ENCODE measurements at regions not wholly inside any gene's neighbourhood (a gene's known extent, or its start where the extent isn't known, plus 50 kb on each side); places are given as distances from the start of the nearest gene placed in this dataset.

DNA sequence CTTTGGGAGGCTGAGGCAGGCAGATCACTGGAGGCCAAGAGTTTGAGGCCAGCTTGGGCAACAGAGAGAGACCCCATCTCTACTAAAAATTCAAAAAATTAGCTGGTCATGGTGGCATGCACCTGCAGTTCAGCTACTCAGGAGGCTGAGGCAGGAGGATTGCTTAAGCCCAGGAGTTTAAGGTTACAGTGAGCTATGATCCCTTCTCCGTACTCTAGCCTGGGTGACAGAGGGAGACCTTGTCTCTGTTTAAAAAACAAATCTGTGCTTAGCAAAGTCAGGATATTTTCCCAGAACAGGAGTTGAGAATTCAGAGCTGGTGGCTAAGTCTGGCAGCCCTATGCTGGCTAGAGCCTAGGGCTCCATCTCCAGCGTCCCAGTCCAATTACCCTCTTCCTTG, 142.9 kb upstream of the PZP start:
- TF ChIP-seq CBX5 (CRISPR knock-in tag; IDR thresholded peaks at IDR 0.05; ENCODE audit: borderline replicate concordance) = no peak
- TF ChIP-seq, protein P1, sequence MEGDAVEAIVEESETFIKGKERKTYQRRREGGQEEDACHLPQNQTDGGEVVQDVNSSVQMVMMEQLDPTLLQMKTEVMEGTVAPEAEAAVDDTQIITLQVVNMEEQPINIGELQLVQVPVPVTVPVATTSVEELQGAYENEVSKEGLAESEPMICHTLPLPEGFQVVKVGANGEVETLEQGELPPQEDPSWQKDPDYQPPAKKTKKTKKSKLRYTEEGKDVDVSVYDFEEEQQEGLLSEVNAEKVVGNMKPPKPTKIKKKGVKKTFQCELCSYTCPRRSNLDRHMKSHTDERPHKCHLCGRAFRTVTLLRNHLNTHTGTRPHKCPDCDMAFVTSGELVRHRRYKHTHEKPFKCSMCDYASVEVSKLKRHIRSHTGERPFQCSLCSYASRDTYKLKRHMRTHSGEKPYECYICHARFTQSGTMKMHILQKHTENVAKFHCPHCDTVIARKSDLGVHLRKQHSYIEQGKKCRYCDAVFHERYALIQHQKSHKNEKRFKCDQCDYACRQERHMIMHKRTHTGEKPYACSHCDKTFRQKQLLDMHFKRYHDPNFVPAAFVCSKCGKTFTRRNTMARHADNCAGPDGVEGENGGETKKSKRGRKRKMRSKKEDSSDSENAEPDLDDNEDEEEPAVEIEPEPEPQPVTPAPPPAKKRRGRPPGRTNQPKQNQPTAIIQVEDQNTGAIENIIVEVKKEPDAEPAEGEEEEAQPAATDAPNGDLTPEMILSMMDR (CRISPR knock-in tag; IDR thresholded peaks at IDR 0.05) = no peak
- no peak for TF ChIP-seq PLRG1 (conservative IDR thresholded peaks at IDR 0.05)
- no peak for TF ChIP-seq DNMT3B (CRISPR knock-in tag; conservative IDR thresholded peaks at IDR 0.05)
- no peak for TF ChIP-seq POLR2A (IDR thresholded peaks at IDR 0.05; ENCODE audit: insufficient read depth in 1 of 2, low read depth in 2 of 2, low read length in 2 of 2)
- no peak for TF ChIP-seq ZFP36L2 (CRISPR knock-in tag; IDR thresholded peaks at IDR 0.05)
- no peak for TF ChIP-seq NCOR1 (IDR thresholded peaks at IDR 0.05; ENCODE audit: borderline replicate concordance, low read length)
- no peak for TF ChIP-seq CREB1 (IDR thresholded peaks at IDR 0.05)
- no peak for TF ChIP-seq CREB1 (CRISPR knock-in tag; IDR thresholded peaks at IDR 0.05)
